HepG2 (cell line): ENCODE measurements at regions not wholly inside any gene's neighbourhood (a gene's known extent, or its start where the extent isn't known, plus 50 kb on each side); places are given as distances from the start of the nearest gene placed in this dataset.

Experiments
- ATAC-seq: fragments of 200-7000 bp; cut with Tn5 transposase; 3 replicates; pipeline ENCODE4 v1.9.1; 2020; ENCODE audit warnings: mild to moderate bottlenecking, moderate library complexity
- BruUV-seq: library from RNA; stranded (reverse); fragments of 400-500 nt; replicated peaks from 2 replicates; lab custom pipeline; 2021; lab: Mats Ljungman, UMichigan
- CTCF ChIA-PET: fragments of 300-600 bp; formaldehyde crosslinking; extraction: SDS; loops from one replicate; lab custom pipeline; 2021; ENCODE audit warnings: low total read pairs, inconsistent platforms, low intra/inter-chr PET ratio; lab: Yijun Ruan, JAX
- POLR2A ChIA-PET: fragments of 350-600 bp; sonication (Branson Sonifier 250); formaldehyde crosslinking; loops from one replicate; lab custom pipeline; 2020; ENCODE audit warnings: antibody characterized with exemption, inconsistent platforms; lab: Yijun Ruan, JAX
- DNase-seq: peaks from one replicate; pipeline ENCODE4 v3.0.0-alpha.2; 2015; ENCODE audit warnings: low spot score
- FAIRE-seq: peaks from 3 replicates; lab custom pipeline; 2011; peaks lifted over from hg19 to GRCh38; lab: Jason Lieb, UNC
- H2AFZ ChIP-seq: one replicate; pipeline ENCODE4 v1.6.1; 2011; ENCODE audit warnings: low read length, inconsistent platforms
- H3K27ac ChIP-seq: fragments of 300-600 bp; 3 replicates; pipeline ENCODE4 v1.8.0; 2011; ENCODE audit warnings: mixed run types, mild to moderate bottlenecking, mixed read lengths, low read length, inconsistent platforms; ENCODE audit not compliant: insufficient read depth; ENCODE audit errors: extremely low read length
- H3K27me3 ChIP-seq, 2 experiments: fragments of 200-600 bp in 1 of 2; 2 replicates in 1 of 2; 3 replicates in 1 of 2; pipeline versions ENCODE4 v1.6.0 to v1.8.0; 2011; ENCODE audit warnings: low read length in 2 of 2, mild to moderate bottlenecking in 2 of 2, moderate library complexity in 2 of 2, inconsistent platforms in 1 of 2; ENCODE audit not compliant: insufficient read depth in 2 of 2, control insufficient read depth in 1 of 2
- H3K36me3 ChIP-seq, 2 experiments: fragments of 200-600 bp in 1 of 2; replicated peaks in 1 of 2; 2 replicates in 1 of 2; 3 replicates in 1 of 2; pipeline versions ENCODE4 v1.5.1 to v1.8.0; 2011; ENCODE audit warnings: low read length in 2 of 2, inconsistent platforms in 1 of 2; ENCODE audit not compliant: insufficient read depth in 2 of 2, control insufficient read depth in 1 of 2
- H3K4me1 ChIP-seq: 2 replicates; pipeline ENCODE4 v1.5.1; 2012; ENCODE audit warnings: low read length, inconsistent platforms; ENCODE audit not compliant: insufficient read depth
- H3K4me2 ChIP-seq: 2 replicates; pipeline ENCODE4 v1.6.0; 2011; ENCODE audit warnings: low read depth, low read length, inconsistent platforms
- H3K4me3 ChIP-seq, 3 experiments: fragments of 200-600 bp in 1 of 3; sonication (generic), shearing (Covaris generic) in 1 of 3; replicated peaks in 1 of 3; 2 replicates each; pipeline ENCODE4 v1.5.1; 2011 to 2016; ENCODE audit warnings: low read length in 3 of 3, inconsistent platforms in 2 of 3, low read depth in 2 of 3, mild to moderate bottlenecking in 2 of 3, control low read depth in 1 of 3, mixed read lengths in 1 of 3; ENCODE audit not compliant: insufficient read depth in 1 of 3
- H3K79me2 ChIP-seq: one replicate; pipeline ENCODE4 v1.6.1; 2011; ENCODE audit warnings: low read length, inconsistent platforms; ENCODE audit not compliant: insufficient read depth
- H3K9ac ChIP-seq: 2 replicates; pipeline ENCODE4 v1.6.0; 2011; ENCODE audit warnings: mild to moderate bottlenecking, low read depth, low read length, inconsistent platforms; ENCODE audit not compliant: insufficient read depth
- H3K9me3 ChIP-seq: 2 replicates; pipeline ENCODE4 v1.5.1; 2012; ENCODE audit warnings: mild to moderate bottlenecking, low read length
- H4K20me1 ChIP-seq: 2 replicates; pipeline ENCODE4 v1.6.0; 2011; ENCODE audit warnings: inconsistent platforms, mild to moderate bottlenecking, low read length, moderate library complexity; ENCODE audit not compliant: insufficient read depth
- BORCS8-MEF2B ChIP-seq: sonication (generic); formaldehyde crosslinking; IDR thresholded peaks from 2 replicates; pipeline ENCODE4 v1.8.0; 2022; ENCODE audit warnings: mild to moderate bottlenecking, missing genetic modification reagents
- CBX1 ChIP-seq: IDR thresholded peaks from one replicate; pipeline ENCODE4 v1.6.1; 2016; ENCODE audit warnings: antibody characterized with exemption, low read depth
- ETV5 ChIP-seq: IDR thresholded peaks from 2 replicates; pipeline ENCODE4 v1.6.1; 2018; ENCODE audit warnings: missing biosample characterization, missing genetic modification reagents, inconsistent platforms, borderline replicate concordance
- IKZF1 ChIP-seq: fragments of 450-650 bp; IDR thresholded peaks from 2 replicates; pipeline ENCODE4 v1.7.1; 2016
- ZNF512B ChIP-seq: sonication (generic); formaldehyde crosslinking; IDR thresholded peaks from 2 replicates; pipeline ENCODE4 v1.5.1; 2020; ENCODE audit warnings: missing genetic modification reagents, mild to moderate bottlenecking, borderline replicate concordance
- WGBS: methylation state at CpG from one replicate; pipeline ENCODE4 v1.1.6; 2017; ENCODE audit warnings: low lambda C conversion rate; 5-methylcytosine and 5-hydroxymethylcytosine counted together
- in situ Hi-C: cut with HindIII; loops from 2 replicates; pipeline ENCODE4 v1.10.0; 2017; ENCODE audit warnings: low pct_unique_long_range_greater_than_20kb; ENCODE audit not compliant: extremely low pct_ligation_motif_present
- intact Hi-C: fragments of 100-400 bp; cut with micrococcal nuclease; formaldehyde crosslinking; loops from one replicate; pipeline ENCODE4 v1.10.0; 2022; ENCODE audit not compliant: unreplicated experiment
- TF ChIP-seq, protein P1 (sequence below): sonication (generic); formaldehyde crosslinking; conservative IDR thresholded peaks from 2 replicates; pipeline ENCODE4 v1.4.0; 2020; ENCODE audit warnings: missing genetic modification reagents
- TF ChIP-seq, protein P2 (sequence below): IDR thresholded peaks from 2 replicates; pipeline ENCODE4 v1.6.1; 2018; ENCODE audit warnings: missing genetic modification reagents, mild to moderate bottlenecking, missing compliant biosample characterization

- POLR2A ChIA-PET: interaction anchor here (1.4 kb wide), 1 partner anchor 118 kb away, joined by 4 read pairs; no protein-coding TSS in a partner anchor
- H3K9ac ChIP-seq: no peak overlapping the region
- 98% methylated on average over 2 of the region's 2 CpGs for WGBS
- no peak for DNase-seq
- peaks cover 27% of the 10 kb centered on the region for H3K4me1 ChIP-seq
- H3K79me2 ChIP-seq: no peaks in the 10 kb centered on the region
- TF ChIP-seq, protein P1, sequence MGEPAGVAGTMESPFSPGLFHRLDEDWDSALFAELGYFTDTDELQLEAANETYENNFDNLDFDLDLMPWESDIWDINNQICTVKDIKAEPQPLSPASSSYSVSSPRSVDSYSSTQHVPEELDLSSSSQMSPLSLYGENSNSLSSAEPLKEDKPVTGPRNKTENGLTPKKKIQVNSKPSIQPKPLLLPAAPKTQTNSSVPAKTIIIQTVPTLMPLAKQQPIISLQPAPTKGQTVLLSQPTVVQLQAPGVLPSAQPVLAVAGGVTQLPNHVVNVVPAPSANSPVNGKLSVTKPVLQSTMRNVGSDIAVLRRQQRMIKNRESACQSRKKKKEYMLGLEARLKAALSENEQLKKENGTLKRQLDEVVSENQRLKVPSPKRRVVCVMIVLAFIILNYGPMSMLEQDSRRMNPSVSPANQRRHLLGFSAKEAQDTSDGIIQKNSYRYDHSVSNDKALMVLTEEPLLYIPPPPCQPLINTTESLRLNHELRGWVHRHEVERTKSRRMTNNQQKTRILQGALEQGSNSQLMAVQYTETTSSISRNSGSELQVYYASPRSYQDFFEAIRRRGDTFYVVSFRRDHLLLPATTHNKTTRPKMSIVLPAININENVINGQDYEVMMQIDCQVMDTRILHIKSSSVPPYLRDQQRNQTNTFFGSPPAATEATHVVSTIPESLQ: no peak
- TF ChIP-seq ZNF512B (no peak), IKZF1 (no peak), BORCS8-MEF2B (no peak), CBX1 (no peak), ETV5 (CRISPR knock-in tag) (no peak)
- TF ChIP-seq, protein P2, sequence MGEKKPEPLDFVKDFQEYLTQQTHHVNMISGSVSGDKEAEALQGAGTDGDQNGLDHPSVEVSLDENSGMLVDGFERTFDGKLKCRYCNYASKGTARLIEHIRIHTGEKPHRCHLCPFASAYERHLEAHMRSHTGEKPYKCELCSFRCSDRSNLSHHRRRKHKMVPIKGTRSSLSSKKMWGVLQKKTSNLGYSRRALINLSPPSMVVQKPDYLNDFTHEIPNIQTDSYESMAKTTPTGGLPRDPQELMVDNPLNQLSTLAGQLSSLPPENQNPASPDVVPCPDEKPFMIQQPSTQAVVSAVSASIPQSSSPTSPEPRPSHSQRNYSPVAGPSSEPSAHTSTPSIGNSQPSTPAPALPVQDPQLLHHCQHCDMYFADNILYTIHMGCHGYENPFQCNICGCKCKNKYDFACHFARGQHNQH: no peak
- BruUV-seq: no TSS peak
- H2AFZ ChIP-seq: no peak overlapping the region
- H3K27me3 ChIP-seq: no peaks in the 10 kb centered on the region
- FAIRE-seq: no peak
- H3K4me3 ChIP-seq: no peak overlapping the region
- CTCF ChIA-PET: no interaction called here
- in situ Hi-C loops (no loop called here), intact Hi-C loops (no loop called here)
- no peak for ATAC-seq
- H3K36me3 ChIP-seq: no peaks in the 10 kb centered on the region
- no peaks in the 10 kb centered on the region for H4K20me1 ChIP-seq
- no peaks in the 10 kb centered on the region for H3K9me3 ChIP-seq
- no peak overlapping the region for H3K27ac ChIP-seq
- H3K4me2 ChIP-seq: no peak overlapping the region
Observed at GRCh38 chr5:96081276-96081858, 119.7 kb upstream of the ELL2 start.
